ENCODE measurements at regions not wholly inside any gene's neighbourhood (a gene's known extent, or its start where the extent isn't known, plus 50 kb on each side); places are given as distances from the start of the nearest gene placed in this dataset.

DNA sequence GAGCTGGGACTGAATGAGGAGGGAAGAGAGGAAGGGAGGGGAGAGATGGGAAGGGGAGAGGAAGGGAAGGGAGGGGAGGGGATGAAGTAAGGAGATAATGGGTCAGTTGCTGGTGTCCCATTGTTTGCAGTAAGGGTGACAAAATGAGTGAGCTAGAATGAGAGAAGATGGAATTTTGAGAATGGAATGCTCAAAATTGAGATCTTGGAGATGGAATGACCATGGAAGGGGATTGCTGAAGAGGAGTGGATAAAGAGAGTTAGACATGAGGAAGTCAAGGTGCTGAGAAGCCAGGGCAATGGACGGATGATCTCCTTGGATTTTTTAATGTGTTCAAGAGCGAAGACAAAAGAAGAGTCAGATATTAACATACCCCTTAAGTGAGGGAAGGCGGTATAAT lies 80.5 kb upstream of the SSTR4 start:
- no peak for TF ChIP-seq POLR2AphosphoS5 (IDR thresholded peaks at IDR 0.05; ENCODE audit: low read depth, low read length)
- TF ChIP-seq POLR2A (IDR thresholded peaks at IDR 0.05; ENCODE audit: low read depth, low read length): no peak
